Iris pigment epithelial cell (primary cell): ENCODE measurements at regions not wholly inside any gene's neighbourhood (a gene's known extent, or its start where the extent isn't known, plus 50 kb on each side); places are given as distances from the start of the nearest gene placed in this dataset.
"Not testable (repeated sequence)": the region's sequence is repeated elsewhere in the genome, so short reads cannot be mapped to it uniquely, and the experiment has no call there.

Experiments used
- DNase-seq: peaks from one replicate; pipeline ENCODE4 v3.0.0-alpha.2; 2011; ENCODE audit warnings: low read depth

GRCh38 chr13:90246687-90247345 lies 1100.7 kb upstream of the MIR17HG start:
- DNase-seq = no peak

- no peak for DNase-seq
Measured at GRCh38 chr13:90253806-90254205, 1093.7 kb upstream of the MIR17HG start.

GRCh38 chr13:90254437-90254836 lies 1093.0 kb upstream of the MIR17HG start:
- no peak for DNase-seq

DNA sequence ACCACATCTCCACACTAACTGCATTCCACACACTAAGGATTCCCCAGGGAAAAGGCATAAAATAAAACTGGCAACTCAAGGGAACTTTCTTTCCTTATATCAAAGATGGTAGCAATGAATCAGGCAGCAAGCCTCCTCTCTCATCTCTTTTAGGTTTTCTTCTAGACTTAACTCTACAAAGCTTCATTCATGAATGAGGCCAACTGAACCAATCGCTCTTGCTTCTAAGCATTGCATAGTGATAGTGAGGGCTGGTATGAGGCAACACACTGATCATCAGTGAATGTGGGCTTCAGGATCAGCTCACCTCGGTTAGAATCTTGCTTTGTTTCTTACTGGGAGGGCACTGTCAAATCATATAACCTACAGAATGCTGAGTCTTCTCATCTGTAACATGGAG lies 1090.7 kb upstream of the MIR17HG start:
- no peak for DNase-seq

DNA sequence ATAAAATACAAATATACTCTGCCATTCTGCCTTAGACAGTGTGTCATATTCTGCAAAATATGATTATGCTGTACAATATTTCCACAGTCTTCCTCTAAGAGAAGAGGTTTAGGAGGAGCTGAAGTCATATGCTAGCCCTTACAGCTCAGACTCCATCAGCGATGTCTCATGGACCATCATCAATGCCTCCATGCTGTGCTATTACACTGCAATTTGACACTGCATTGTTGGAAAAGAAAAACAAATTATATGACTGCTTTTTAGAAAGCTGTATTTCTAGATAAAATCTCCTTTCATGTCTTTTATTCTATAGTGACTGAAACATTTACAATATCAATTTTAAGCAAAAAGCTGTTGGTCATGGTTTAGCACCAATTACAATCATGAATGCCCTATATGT lies 1089.4 kb upstream of the MIR17HG start:
- DNase-seq = no peak

- no peak for DNase-seq
Measured at GRCh38 chr13:90261343-90261742, 1086.1 kb upstream of the MIR17HG start.

DNA sequence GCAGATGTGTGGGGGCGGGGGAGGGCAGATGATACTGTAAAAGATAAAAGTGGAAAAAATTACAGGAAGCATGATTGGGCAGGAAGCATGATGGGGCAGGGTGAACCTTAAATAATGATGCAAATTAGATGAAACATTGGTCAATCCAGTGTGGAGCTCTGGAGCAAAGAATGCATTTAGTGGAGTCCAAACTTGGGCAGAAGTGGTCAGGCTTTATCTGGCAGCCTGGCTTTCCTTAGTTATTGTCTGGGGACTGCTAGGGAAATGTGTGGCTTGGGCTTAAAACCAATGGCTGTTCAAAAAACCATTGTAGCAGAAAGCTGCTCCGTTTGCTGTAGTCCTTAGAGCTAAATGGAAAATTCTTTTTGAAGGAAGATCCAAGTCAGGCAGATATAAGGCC lies 1077.3 kb upstream of the MIR17HG start:
- DNase-seq = no peak

GRCh38 chr13:90272356-90272755 lies 1075.1 kb upstream of the MIR17HG start:
- peak; percentile 47 for DNase-seq

DNA sequence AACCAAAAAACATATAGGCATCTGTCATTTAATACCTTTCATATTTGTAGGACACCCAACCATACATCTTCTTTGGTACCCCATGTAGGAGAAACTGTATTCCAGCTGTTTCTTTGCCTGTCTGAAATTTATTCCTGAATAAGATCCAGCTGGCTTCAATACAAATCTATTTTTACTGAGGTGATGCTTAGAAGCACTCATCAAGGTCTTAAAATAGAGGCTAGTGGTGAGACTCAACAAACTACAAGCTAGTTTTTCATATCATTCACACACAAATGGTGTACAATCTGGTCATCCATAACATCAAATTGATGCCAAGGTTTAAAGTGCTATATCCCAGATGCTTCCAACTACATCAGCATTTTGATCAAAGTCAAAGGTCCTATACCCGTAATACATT lies 1071.3 kb upstream of the MIR17HG start:
- DNase-seq = no peak

- DNase-seq = not testable (repeated sequence)
Measured at GRCh38 chr13:90278231-90278630, 1069.3 kb upstream of the MIR17HG start.

GRCh38 chr13:90281709-90282108 lies 1065.8 kb upstream of the MIR17HG start:
- no peak for DNase-seq

- DNase-seq = no peak
Measured at GRCh38 chr13:90287521-90287920, 1060.0 kb upstream of the MIR17HG start.

DNA sequence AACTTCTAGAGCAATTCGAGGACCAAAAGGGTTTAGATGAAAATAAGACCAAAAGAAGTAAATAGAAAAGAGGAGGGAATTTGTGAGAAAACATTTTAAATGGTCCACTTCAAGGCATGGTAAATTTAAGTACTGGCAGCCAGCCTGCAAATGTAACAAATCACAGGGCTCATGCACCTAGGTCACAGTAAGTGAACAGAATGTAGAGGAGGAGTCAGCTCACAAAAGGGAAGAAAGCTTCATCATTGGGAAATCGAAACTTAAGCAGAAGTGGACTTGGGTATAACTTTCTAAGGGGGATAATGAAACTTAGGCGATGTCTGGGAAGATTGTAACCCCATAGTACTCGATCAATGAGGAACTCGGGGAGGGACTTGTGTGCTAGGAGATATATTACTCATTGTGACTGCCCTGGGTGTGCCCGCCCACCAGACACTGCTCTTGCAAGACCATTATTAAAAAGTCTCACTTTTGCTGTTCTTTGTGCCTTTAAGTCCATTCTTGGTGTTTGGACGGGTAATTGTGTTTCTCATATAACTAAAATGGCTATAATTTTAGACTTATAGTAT lies 1053.6 kb upstream of the MIR17HG start:
- no peak for DNase-seq

DNA sequence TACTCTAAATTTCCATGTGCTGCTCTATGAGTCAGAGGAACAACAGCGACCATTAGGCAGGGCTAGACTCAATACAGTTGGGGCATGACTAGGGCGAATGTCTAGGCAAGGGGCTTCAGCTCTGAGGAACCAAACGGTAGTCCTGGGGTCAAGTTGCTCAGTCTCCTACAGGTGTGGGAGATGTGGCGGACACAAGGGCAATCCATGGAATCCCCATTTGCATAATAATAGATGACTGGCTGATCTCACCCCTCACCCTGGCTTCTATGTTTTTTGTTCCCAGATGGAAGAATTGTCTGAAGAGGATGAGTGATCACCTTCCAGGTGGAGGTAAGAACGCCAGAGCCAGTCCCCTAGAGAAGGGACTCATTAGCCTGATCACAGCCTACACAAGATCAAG lies 1048.2 kb upstream of the MIR17HG start:
- DNase-seq = no peak

DNA sequence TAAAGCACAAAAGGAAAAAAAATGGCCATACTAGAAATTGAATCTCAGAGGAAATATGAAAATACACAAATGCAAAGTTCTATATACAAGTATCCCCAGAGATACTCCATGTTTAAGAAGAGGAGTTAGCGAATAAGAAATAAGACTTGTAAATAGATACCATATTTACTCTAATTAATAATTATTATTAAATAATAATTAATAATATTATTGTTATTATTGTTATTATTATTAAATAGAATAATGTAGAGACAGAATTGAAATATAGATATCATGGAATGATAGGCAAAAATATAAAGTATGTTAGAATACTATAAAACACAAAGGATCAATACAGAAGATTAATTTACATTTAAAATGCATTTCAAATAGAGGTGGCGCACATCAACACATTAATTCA lies 1047.5 kb upstream of the MIR17HG start:
- DNase-seq = no peak

DNA sequence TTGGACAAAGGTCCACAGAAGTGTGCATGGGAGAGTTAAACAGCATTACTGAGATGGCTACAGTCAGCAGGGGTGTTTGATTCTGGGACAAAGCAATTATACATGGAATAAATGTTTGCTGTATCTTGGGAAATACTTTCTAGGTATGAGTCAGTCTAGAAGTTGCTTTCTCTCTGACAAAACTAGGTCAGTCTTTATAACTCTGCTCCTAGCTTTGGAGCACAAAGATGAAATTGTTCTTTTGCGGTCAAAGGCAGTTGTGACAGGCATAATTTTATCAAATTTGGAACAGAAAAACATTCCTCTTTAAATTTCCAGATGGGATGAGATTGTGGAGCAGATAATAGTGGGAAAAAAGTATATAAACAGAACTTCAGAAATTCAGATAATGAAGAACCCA lies 1045.4 kb upstream of the MIR17HG start:
- peak; percentile 73 for DNase-seq

GRCh38 chr13:90305796-90306195 lies 1041.7 kb upstream of the MIR17HG start:
- no peak for DNase-seq

GRCh38 chr13:90307136-90307535 lies 1040.4 kb upstream of the MIR17HG start:
- no peak for DNase-seq

- DNase-seq = no peak
Measured at GRCh38 chr13:90308249-90308648, 1039.2 kb upstream of the MIR17HG start.

- DNase-seq = no peak
Measured at GRCh38 chr13:90311929-90312328, 1035.6 kb upstream of the MIR17HG start.

DNA sequence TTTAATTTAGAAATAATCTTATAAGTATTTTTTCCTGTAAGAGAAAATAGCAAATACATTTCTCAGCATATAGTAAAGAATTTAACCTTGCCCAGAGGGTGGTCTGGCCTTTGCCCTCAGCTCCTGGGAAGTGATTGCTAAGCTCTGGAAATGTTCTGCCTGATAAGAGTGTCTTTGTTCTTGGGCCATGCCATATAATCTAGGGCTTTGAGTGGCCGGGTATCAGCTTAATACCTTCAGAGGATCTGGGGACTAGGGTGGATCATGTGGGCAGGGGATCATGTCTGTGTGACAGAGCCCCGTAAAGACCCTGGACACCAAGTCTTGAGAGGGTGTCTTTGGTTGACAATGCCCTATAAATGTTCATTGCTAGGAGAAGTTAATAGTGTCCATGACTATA lies 1032.4 kb upstream of the MIR17HG start:
- DNase-seq = no peak

- no peak for DNase-seq
Measured at GRCh38 chr13:90320664-90321063, 1026.8 kb upstream of the MIR17HG start.

DNA sequence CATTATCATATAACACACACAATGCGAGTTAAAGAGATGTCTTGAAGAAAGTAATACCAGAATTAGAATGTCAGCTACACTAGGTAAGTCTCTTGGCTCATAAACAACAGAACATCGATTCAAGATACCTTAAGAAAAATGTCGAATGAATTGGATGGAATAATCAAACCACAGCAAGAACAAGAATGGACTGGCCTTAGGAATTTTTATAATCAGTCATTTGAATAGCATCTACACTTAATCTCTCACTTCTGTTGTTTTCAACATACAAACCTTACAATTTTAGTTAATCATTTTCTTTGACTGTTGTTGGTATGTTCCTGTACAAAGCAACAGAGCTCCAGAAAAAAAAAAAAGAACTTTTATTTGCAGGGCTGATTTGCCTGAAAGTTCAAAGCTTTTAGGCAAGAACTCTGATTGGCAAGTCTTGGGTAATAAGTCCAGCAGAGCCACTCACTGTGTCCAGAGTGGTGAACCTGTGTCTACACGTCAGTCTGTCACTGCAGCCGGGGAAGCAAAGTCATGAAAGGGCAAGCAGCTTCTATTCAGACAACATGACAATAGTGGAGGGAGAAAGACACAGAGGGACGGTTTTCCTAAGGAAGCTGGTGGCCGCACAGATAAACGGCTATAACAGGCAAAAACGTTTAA lies 1026.1 kb upstream of the MIR17HG start:
- no peak for DNase-seq

GRCh38 chr13:90329641-90330040 lies 1017.8 kb upstream of the MIR17HG start:
- no peak for DNase-seq
